ENCODE measurements at regions not wholly inside any gene's neighbourhood (a gene's known extent, or its start where the extent isn't known, plus 50 kb on each side); places are given as distances from the start of the nearest gene placed in this dataset.

- Mint-ChIP-seq H3K4me3 (no peak overlapping the region), H3K9me3 (no peaks in the 10 kb centered on the region), H3K4me1 (peaks cover 2% of the 10 kb centered on the region), H3K36me3 (no peaks in the 10 kb centered on the region), H3K27ac (no peak overlapping the region), H3K27me3 (peaks cover 15% of the 10 kb centered on the region)
- no peak for DNase-seq
Observed at GRCh38 chr15:57859130-57859685, 152.7 kb downstream of the POLR2M start.

GRCh38 chr15:57861034-57861638 is 154.6 kb downstream of the POLR2M start:
- peak; percentile 4 for DNase-seq
- H3K27me3 Mint-ChIP-seq: peaks cover 19% of the 10 kb centered on the region
- no peak overlapping the region for H3K4me3 Mint-ChIP-seq
- H3K36me3 Mint-ChIP-seq: no peaks in the 10 kb centered on the region
- no peaks in the 10 kb centered on the region for H3K9me3 Mint-ChIP-seq
- peaks cover 2% of the 10 kb centered on the region for H3K4me1 Mint-ChIP-seq
- H3K27ac Mint-ChIP-seq: no peak overlapping the region

- peaks cover 26% of the 10 kb centered on the region for H3K27me3 Mint-ChIP-seq
- no peak overlapping the region for H3K27ac Mint-ChIP-seq
- peaks cover 2% of the 10 kb centered on the region for H3K4me1 Mint-ChIP-seq
- no peak overlapping the region for H3K4me3 Mint-ChIP-seq
- no peaks in the 10 kb centered on the region for H3K36me3 Mint-ChIP-seq
- no peaks in the 10 kb centered on the region for H3K9me3 Mint-ChIP-seq
- no peak for DNase-seq
Observed at GRCh38 chr15:57861815-57862586, 155.5 kb downstream of the POLR2M start.

- Mint-ChIP-seq H3K4me1 (peaks cover 2% of the 10 kb centered on the region), H3K27me3 (peaks cover 33% of the 10 kb centered on the region), H3K27ac (no peak overlapping the region), H3K36me3 (no peaks in the 10 kb centered on the region), H3K9me3 (no peaks in the 10 kb centered on the region), H3K4me3 (no peak overlapping the region)
- DNase-seq: no peak
Observed at GRCh38 chr15:57862761-57863160, 156.2 kb downstream of the POLR2M start.

- Mint-ChIP-seq H3K27me3 (peaks cover 50% of the 10 kb centered on the region), H3K9me3 (no peaks in the 10 kb centered on the region), H3K4me1 (peaks cover 11% of the 10 kb centered on the region), H3K27ac (no peak overlapping the region), H3K36me3 (no peaks in the 10 kb centered on the region), H3K4me3 (no peak overlapping the region)
- no peak for DNase-seq
Observed at GRCh38 chr15:57865294-57865693, 158.8 kb downstream of the POLR2M start.

GRCh38 chr15:57866149-57866736 is 159.7 kb downstream of the POLR2M start:
- peak; percentile 50 for DNase-seq
- Mint-ChIP-seq H3K4me1 (peaks cover 11% of the 10 kb centered on the region), H3K9me3 (no peaks in the 10 kb centered on the region), H3K27ac (no peak overlapping the region), H3K4me3 (no peak overlapping the region), H3K36me3 (no peaks in the 10 kb centered on the region), H3K27me3 (peaks cover 56% of the 10 kb centered on the region)

GRCh38 chr15:57867970-57868798 is 161.7 kb downstream of the POLR2M start:
- Mint-ChIP-seq H3K27ac (no peak overlapping the region), H3K27me3 (peaks cover 70% of the 10 kb centered on the region), H3K4me3 (no peak overlapping the region), H3K36me3 (no peaks in the 10 kb centered on the region), H3K4me1 (peaks cover 11% of the 10 kb centered on the region), H3K9me3 (no peaks in the 10 kb centered on the region)
- DNase-seq: no peak

- H3K36me3 Mint-ChIP-seq: peaks cover 2% of the 10 kb centered on the region
- H3K4me3 Mint-ChIP-seq: no peak overlapping the region
- peaks cover 7% of the 10 kb centered on the region for H3K9me3 Mint-ChIP-seq
- peaks cover 78% of the 10 kb centered on the region for H3K27me3 Mint-ChIP-seq
- no peak for DNase-seq
- peaks cover 11% of the 10 kb centered on the region for H3K4me1 Mint-ChIP-seq
- no peak overlapping the region for H3K27ac Mint-ChIP-seq
Observed at GRCh38 chr15:57870667-57871066, 164.2 kb downstream of the POLR2M start.

GRCh38 chr15:57872281-57873030 is 165.9 kb downstream of the POLR2M start:
- H3K27me3 Mint-ChIP-seq: peaks cover 64% of the 10 kb centered on the region
- peaks cover 2% of the 10 kb centered on the region for H3K36me3 Mint-ChIP-seq
- no peak overlapping the region for H3K4me3 Mint-ChIP-seq
- peaks cover 11% of the 10 kb centered on the region for H3K4me1 Mint-ChIP-seq
- H3K27ac Mint-ChIP-seq: no peak overlapping the region
- no peak for DNase-seq
- peaks cover 13% of the 10 kb centered on the region for H3K9me3 Mint-ChIP-seq

- peaks cover 57% of the 10 kb centered on the region for H3K27me3 Mint-ChIP-seq
- peaks cover 13% of the 10 kb centered on the region for H3K9me3 Mint-ChIP-seq
- no peak overlapping the region for H3K4me3 Mint-ChIP-seq
- peaks cover 2% of the 10 kb centered on the region for H3K4me1 Mint-ChIP-seq
- DNase-seq: no peak
- H3K36me3 Mint-ChIP-seq: peaks cover 2% of the 10 kb centered on the region
- H3K27ac Mint-ChIP-seq: no peak overlapping the region
Observed at GRCh38 chr15:57873564-57874209, 167.2 kb downstream of the POLR2M start.

GRCh38 chr15:57875347-57875746 is 168.8 kb downstream of the POLR2M start:
- H3K36me3 Mint-ChIP-seq: peaks cover 2% of the 10 kb centered on the region
- H3K4me1 Mint-ChIP-seq: no peaks in the 10 kb centered on the region
- peaks cover 41% of the 10 kb centered on the region for H3K27me3 Mint-ChIP-seq
- no peak overlapping the region for H3K27ac Mint-ChIP-seq
- DNase-seq: no peak
- no peak overlapping the region for H3K4me3 Mint-ChIP-seq
- H3K9me3 Mint-ChIP-seq: peaks cover 13% of the 10 kb centered on the region

GRCh38 chr15:57878573-57878972 is 172.1 kb downstream of the POLR2M start:
- H3K4me1 Mint-ChIP-seq: no peaks in the 10 kb centered on the region
- H3K27me3 Mint-ChIP-seq: peaks cover 11% of the 10 kb centered on the region
- peaks cover 2% of the 10 kb centered on the region for H3K36me3 Mint-ChIP-seq
- H3K27ac Mint-ChIP-seq: no peak overlapping the region
- H3K4me3 Mint-ChIP-seq: no peak overlapping the region
- DNase-seq: no peak
- H3K9me3 Mint-ChIP-seq: peaks cover 13% of the 10 kb centered on the region

- DNase-seq: no peak
- no peak overlapping the region for H3K27ac Mint-ChIP-seq
- H3K9me3 Mint-ChIP-seq: peaks cover 1% of the 10 kb centered on the region
Observed at GRCh38 chr15:57881361-57881760, 174.8 kb downstream of the POLR2M start.

GRCh38 chr15:57881972-57882371 is 175.5 kb downstream of the POLR2M start:
- Mint-ChIP-seq H3K4me1 (no peaks in the 10 kb centered on the region), H3K4me3 (no peak overlapping the region), H3K36me3 (no peaks in the 10 kb centered on the region), H3K9me3 (no peaks in the 10 kb centered on the region), H3K27ac (no peak overlapping the region), H3K27me3 (peaks cover 10% of the 10 kb centered on the region)
- DNase-seq: no peak

More at GRCh38 chr15:57881361-57881760, 174.8 kb downstream of the POLR2M start:
- H3K27me3 Mint-ChIP-seq: peaks cover 10% of the 10 kb centered on the region
- no peak overlapping the region for H3K4me3 Mint-ChIP-seq
- no peaks in the 10 kb centered on the region for H3K36me3 Mint-ChIP-seq
- no peaks in the 10 kb centered on the region for H3K4me1 Mint-ChIP-seq
